ENCODE measurements at regions not wholly inside any gene's neighbourhood (a gene's known extent, or its start where the extent isn't known, plus 50 kb on each side); places are given as distances from the start of the nearest gene placed in this dataset.
"Not testable (repeated sequence)": the region's sequence is repeated elsewhere in the genome, so short reads cannot be mapped to it uniquely, and the experiment has no call there.

DNA sequence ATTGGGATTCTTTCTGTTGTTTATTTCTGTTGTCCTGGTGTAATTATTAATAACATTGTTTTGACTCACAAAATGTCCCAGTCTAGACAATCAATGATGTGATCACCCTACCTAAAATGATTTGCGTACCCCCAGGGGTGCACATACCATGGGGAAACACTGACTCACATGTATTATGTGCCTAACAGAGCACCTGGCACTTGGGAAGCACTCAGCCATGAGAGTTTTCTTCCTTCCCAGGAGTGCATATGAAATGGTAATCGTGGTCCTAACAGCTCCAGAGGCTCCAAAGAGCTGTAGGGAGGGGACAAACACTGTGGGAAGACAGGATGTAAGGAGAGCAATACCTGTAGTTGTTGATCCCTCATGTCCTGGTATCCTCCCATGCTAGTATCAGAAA, 187.8 kb upstream of the ERBB4 start:
- TF ChIP-seq CTCF (IDR thresholded peaks at IDR 0.05) = no peak
- no peak for TF ChIP-seq EP300 (IDR thresholded peaks at IDR 0.05)
- no peak for TF ChIP-seq POLR2A (IDR thresholded peaks at IDR 0.05; ENCODE audit: low read depth)
- no peaks in the 10 kb centered on the region for H3K36me3 ChIP-seq
- 67% methylated on average over 2 of the region's 2 CpGs for WGBS
- H3K27me3 ChIP-seq = no peaks in the 10 kb centered on the region
- intact Hi-C loops (cut with DNase I) = no loop called here
- H3K27ac ChIP-seq (replicated peaks in 1 of 4) = no peak overlapping the region
- no peaks in the 10 kb centered on the region for H3K9me3 ChIP-seq
- DNase-seq (ENCODE audit: extremely low spot score) = no peak
- H3K4me3 ChIP-seq = no peak overlapping the region
- H3K4me1 ChIP-seq = peaks cover 0 to 6% (median 0%) of the 10 kb centered on the region in 4 donors

- 74% methylated on average over 4 of the region's 4 CpGs for WGBS
- Histone ChIP-seq H3K4me1 (peaks cover 0 to 6% (median 0%) of the 10 kb centered on the region in 4 donors), H3K9me3 (peaks cover 0 to 6% (median 0%) of the 10 kb centered on the region in 4 donors), H3K27me3 (no peaks in the 10 kb centered on the region), H3K27ac (replicated peaks in 1 of 4) (no peak overlapping the region), H3K4me3 (no peak overlapping the region), H3K36me3 (no peaks in the 10 kb centered on the region)
- intact Hi-C loops (cut with DNase I) = no loop called here
- no peak for DNase-seq (ENCODE audit: extremely low spot score)
- no peak for TF ChIP-seq EP300 (IDR thresholded peaks at IDR 0.05)
- no peak for TF ChIP-seq POLR2A (IDR thresholded peaks at IDR 0.05; ENCODE audit: low read depth)
- TF ChIP-seq POLR2AphosphoS5 (IDR thresholded peaks at IDR 0.05) = no peak
- TF ChIP-seq CTCF (IDR thresholded peaks at IDR 0.05) = no peak
Observed at GRCh38 chr2:212725180-212725579, 186.6 kb upstream of the ERBB4 start.

DNA sequence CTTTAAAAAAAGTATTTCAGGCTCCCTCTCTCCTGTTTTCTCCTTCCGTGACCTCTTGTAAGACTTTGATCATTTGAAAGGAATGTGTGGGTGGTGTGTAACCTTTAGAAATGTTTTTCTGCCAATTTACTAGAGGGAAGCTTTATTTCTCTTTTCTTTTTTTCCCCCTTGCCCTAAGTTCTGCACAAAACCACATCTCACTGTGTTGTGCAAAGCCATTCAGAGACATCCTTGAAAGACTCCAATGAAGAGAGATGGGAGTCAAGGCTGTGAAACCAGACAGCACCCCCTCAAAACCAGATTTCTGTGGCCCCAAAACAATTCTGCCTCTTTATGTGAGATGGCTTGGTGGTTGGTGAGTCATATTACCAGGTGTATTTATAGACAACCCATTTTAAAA, 184.6 kb upstream of the ERBB4 start:
- no peak for TF ChIP-seq POLR2AphosphoS5 (IDR thresholded peaks at IDR 0.05)
- TF ChIP-seq EP300 (IDR thresholded peaks at IDR 0.05) = no peak
- TF ChIP-seq CTCF (IDR thresholded peaks at IDR 0.05) = no peak
- TF ChIP-seq POLR2A (IDR thresholded peaks at IDR 0.05; ENCODE audit: low read depth) = no peak
- H3K27ac ChIP-seq (replicated peaks in 1 of 4) = no peak overlapping the region
- no peaks in the 10 kb centered on the region for H3K36me3 ChIP-seq
- WGBS = 45% methylated on average over 1 of the region's 1 CpG
- DNase-seq (ENCODE audit: extremely low spot score) = no peak
- intact Hi-C loops (cut with DNase I) = no loop called here
- peaks cover 0 to 6% (median 0%) of the 10 kb centered on the region in 4 donors for H3K4me1 ChIP-seq
- peaks cover 0 to 6% (median 0%) of the 10 kb centered on the region in 4 donors for H3K9me3 ChIP-seq
- no peak overlapping the region for H3K4me3 ChIP-seq
- H3K27me3 ChIP-seq = no peaks in the 10 kb centered on the region

GRCh38 chr2:212722046-212722445, 183.4 kb upstream of the ERBB4 start:
- intact Hi-C loops (cut with DNase I) = no loop called here
- no peak overlapping the region for H3K27ac ChIP-seq (replicated peaks in 1 of 4)
- WGBS = 71% methylated on average over 1 of the region's 1 CpG
- peaks cover 0 to 6% (median 0%) of the 10 kb centered on the region in 4 donors for H3K9me3 ChIP-seq
- no peaks in the 10 kb centered on the region for H3K36me3 ChIP-seq
- peaks cover 0 to 6% (median 0%) of the 10 kb centered on the region in 4 donors for H3K4me1 ChIP-seq
- no peak for DNase-seq (ENCODE audit: extremely low spot score)
- H3K4me3 ChIP-seq = no peak overlapping the region
- TF ChIP-seq POLR2AphosphoS5 (IDR thresholded peaks at IDR 0.05) (no peak), CTCF (IDR thresholded peaks at IDR 0.05) (no peak), EP300 (IDR thresholded peaks at IDR 0.05) (no peak), POLR2A (IDR thresholded peaks at IDR 0.05; ENCODE audit: low read depth) (no peak)
- H3K27me3 ChIP-seq = no peaks in the 10 kb centered on the region

GRCh38 chr2:212721026-212721451, 182.4 kb upstream of the ERBB4 start:
- TF ChIP-seq EP300 (IDR thresholded peaks at IDR 0.05) = no peak
- no peak for TF ChIP-seq CTCF (IDR thresholded peaks at IDR 0.05)
- no peak for TF ChIP-seq POLR2A (IDR thresholded peaks at IDR 0.05; ENCODE audit: low read depth)
- no peak for TF ChIP-seq POLR2AphosphoS5 (IDR thresholded peaks at IDR 0.05)
- WGBS = 96% methylated on average over 26 of the region's 38 CpGs
- Histone ChIP-seq H3K4me3 (no peak overlapping the region), H3K27me3 (no peaks in the 10 kb centered on the region), H3K9me3 (peaks cover 0 to 6% (median 0%) of the 10 kb centered on the region in 4 donors), H3K4me1 (peaks cover 0 to 6% (median 0%) of the 10 kb centered on the region in 4 donors), H3K27ac (replicated peaks in 1 of 4) (no peak overlapping the region), H3K36me3 (no peaks in the 10 kb centered on the region)
- DNase-seq (ENCODE audit: extremely low spot score) = no peak
- intact Hi-C loops (cut with DNase I) = no loop called here

DNA sequence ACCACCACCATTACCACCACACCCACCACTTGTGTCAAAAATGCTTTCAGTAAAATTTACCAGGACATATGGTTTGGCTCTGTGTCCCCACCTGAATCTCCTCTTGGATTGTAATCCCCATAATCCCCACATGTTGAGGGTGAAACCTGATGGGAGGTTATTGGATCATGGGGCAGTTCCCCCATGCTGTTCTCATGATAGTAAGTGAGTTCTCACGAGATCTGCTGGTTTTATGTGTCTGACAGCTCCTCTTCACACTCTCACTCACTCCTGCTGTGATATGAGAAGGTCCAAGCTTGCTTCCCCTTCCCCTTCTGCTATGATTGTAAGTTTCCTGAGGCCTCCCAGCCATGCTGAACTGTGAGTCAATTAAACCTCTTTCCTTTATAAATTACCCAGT, 176.8 kb upstream of the ERBB4 start:
- DNase-seq (ENCODE audit: extremely low spot score); H3K4me3 ChIP-seq; H3K27ac ChIP-seq (replicated peaks in 1 of 4); H3K9me3 ChIP-seq; intact Hi-C loops (cut with DNase I); H3K27me3 ChIP-seq; H3K36me3 ChIP-seq: not testable (repeated sequence)
- peaks cover 0 to 28% (median 18%) of the 10 kb centered on the region in 4 donors for H3K4me1 ChIP-seq
- WGBS = 50% methylated on average over 1 of the region's 1 CpG
